SK-N-SH (cell line): ENCODE measurements at regions not wholly inside any gene's neighbourhood (a gene's known extent, or its start where the extent isn't known, plus 50 kb on each side); places are given as distances from the start of the nearest gene placed in this dataset.

ENCODE experiments used
- CTCF ChIA-PET: fragments of 300-600, 350-600 bp; formaldehyde crosslinking; extraction: SDS; loops from one replicate; lab custom pipeline; 2021; lab: Yijun Ruan, JAX
- POLR2A ChIA-PET: fragments of 350-600 bp; sonication (Branson Sonifier 250); formaldehyde crosslinking; extraction: SDS; loops from one replicate; lab custom pipeline; 2020; ENCODE audit warnings: antibody characterized with exemption, inconsistent platforms; lab: Yijun Ruan, JAX
- DNase-seq: peaks from one replicate; pipeline ENCODE4 v3.0.0; 2012
- H2AFZ ChIP-seq: fragments of 200-600 bp; sonication (generic); 2 replicates; pipeline ENCODE4 v1.8.1; 2016; ENCODE audit warnings: antibody characterized with exemption, mild to moderate bottlenecking, low read depth
- H3F3A ChIP-seq: fragments of 200-600 bp; sonication (generic); replicated peaks from 2 replicates; pipeline ENCODE3; 2016; ENCODE audit warnings: antibody characterized with exemption, mild to moderate bottlenecking; ENCODE audit not compliant: insufficient read depth
- H3K27ac ChIP-seq, 2 experiments: fragments of 200-500 bp in 1 of 2; fragments of 200-600 bp in 1 of 2; sonication (Bioruptor generic) in 1 of 2; sonication (generic), shearing (Covaris generic) in 1 of 2; 2 replicates each; pipeline versions ENCODE4 v1.5.1 to v1.6.1; 2014 to 2016; ENCODE audit warnings: low read depth in 2 of 2, inconsistent platforms in 1 of 2, low read length in 1 of 2, mild to moderate bottlenecking in 1 of 2, mixed read lengths in 1 of 2
- H3K27me3 ChIP-seq: fragments of 200-600 bp; sonication (generic), shearing (Covaris generic); 2 replicates; pipeline ENCODE4 v1.6.1; 2016; ENCODE audit warnings: mixed run types; ENCODE audit not compliant: insufficient read depth
- H3K36me3 ChIP-seq, 2 experiments: fragments of 200-500 bp in 1 of 2; fragments of 200-600 bp in 1 of 2; sonication (Bioruptor generic) in 1 of 2; sonication (generic) in 1 of 2; replicated peaks in 1 of 2; 2 replicates each; pipeline versions ENCODE3 to v1.5.1; 2014 to 2016; ENCODE audit warnings: low read length in 1 of 2, mild to moderate bottlenecking in 1 of 2; ENCODE audit not compliant: insufficient read depth in 2 of 2, control insufficient read depth in 1 of 2
- H3K4me1 ChIP-seq, 2 experiments: fragments of 200-500 bp in 1 of 2; fragments of 200-600 bp in 1 of 2; sonication (Bioruptor generic) in 1 of 2; sonication (generic), shearing (Covaris generic) in 1 of 2; 2 replicates each; pipeline versions ENCODE4 v1.5.1 to v1.6.1; 2014 to 2016; ENCODE audit warnings: low read depth in 1 of 2, low read length in 1 of 2, mixed run types in 1 of 2; ENCODE audit not compliant: insufficient read depth in 2 of 2, control insufficient read depth in 1 of 2
- H3K4me2 ChIP-seq: fragments of 200-600 bp; sonication (generic), shearing (Covaris generic); 2 replicates; pipeline ENCODE4 v1.6.1; 2017; ENCODE audit warnings: mixed run types
- H3K4me3 ChIP-seq, 2 experiments: fragments of 200-500 bp in 1 of 2; fragments of 200-600 bp in 1 of 2; sonication (Bioruptor generic) in 1 of 2; sonication (generic), shearing (Covaris generic) in 1 of 2; 2 replicates each; pipeline versions ENCODE4 v1.5.1 to v1.8.1; 2014 to 2016; ENCODE audit warnings: low read depth in 2 of 2, inconsistent platforms in 1 of 2, low read length in 1 of 2, mild to moderate bottlenecking in 1 of 2, mixed read lengths in 1 of 2, moderate library complexity in 1 of 2
- H3K79me2 ChIP-seq: fragments of 200-600 bp; sonication (generic); 2 replicates; pipeline ENCODE4 v1.8.1; 2017; ENCODE audit warnings: mild to moderate bottlenecking; ENCODE audit not compliant: insufficient read depth
- H3K9ac ChIP-seq: fragments of 200-600 bp; sonication (generic); 2 replicates; pipeline ENCODE4 v1.6.1; 2017; ENCODE audit warnings: mixed run types
- H3K9me2 ChIP-seq: fragments of 200-600 bp; sonication (generic); 2 replicates; pipeline ENCODE4 v1.6.1; 2017; ENCODE audit warnings: mixed run types
- H3K9me3 ChIP-seq: fragments of 200-600 bp; sonication (generic); 2 replicates; pipeline ENCODE4 v1.6.1; 2017; ENCODE audit warnings: mixed run types, mild to moderate bottlenecking, moderate library complexity
- H4K20me1 ChIP-seq: fragments of 200-600 bp; sonication (generic); 2 replicates; pipeline ENCODE4 v1.6.1; 2017; ENCODE audit warnings: mild to moderate bottlenecking, mixed run types; ENCODE audit not compliant: insufficient read depth
- CHD2 ChIP-seq: fragments of 150-350 bp; IDR thresholded peaks from 2 replicates; pipeline ENCODE4 v1.6.1; 2018; ENCODE audit warnings: low read length; ENCODE audit not compliant: partially characterized antibody
- ELF1 ChIP-seq: IDR thresholded peaks from 2 replicates; pipeline ENCODE4 v1.4.0; 2012
- GABPA ChIP-seq: IDR thresholded peaks from 2 replicates; pipeline ENCODE4 v1.4.0; 2012; ENCODE audit warnings: low read depth, mild to moderate bottlenecking
- MXI1 ChIP-seq: IDR thresholded peaks from 2 replicates; pipeline ENCODE4 v1.6.1; 2012; ENCODE audit warnings: mild to moderate bottlenecking, low read depth, low read length, improper control_type of control experiment
- NRF1 ChIP-seq: IDR thresholded peaks from 2 replicates; pipeline ENCODE4 v1.6.1; 2012; ENCODE audit warnings: low read depth, mild to moderate bottlenecking, low read length
- PBX3 ChIP-seq: IDR thresholded peaks from 2 replicates; pipeline ENCODE4; 2012
- RCOR1 ChIP-seq: fragments of 150-350 bp; IDR thresholded peaks from 2 replicates; pipeline ENCODE4 v1.6.1; 2017; ENCODE audit warnings: antibody characterized with exemption, low read length
- TCF12 ChIP-seq: IDR thresholded peaks from 2 replicates; pipeline ENCODE4 v1.4.0; 2012
- USF2 ChIP-seq: fragments of 150-350 bp; IDR thresholded peaks from 2 replicates; pipeline ENCODE4 v1.6.1; 2017; ENCODE audit warnings: antibody characterized with exemption, low read length, low read depth, borderline replicate concordance
- WGBS: methylation state at CpG from one replicate; pipeline ENCODE4 v1.1.6; 2017; ENCODE audit warnings: low lambda C conversion rate; 5-methylcytosine and 5-hydroxymethylcytosine counted together

- no peak for TF ChIP-seq USF2
- TF ChIP-seq NRF1, result no peak
- TF ChIP-seq CHD2, result no peak
- peaks cover 5% of the 10 kb centered on the region for H3F3A ChIP-seq
- H3K4me2 ChIP-seq, result no peak overlapping the region
- peaks cover 0 to 7% of the 10 kb centered on the region in 2 experiments; a peak in 1 of 4 replicates for H3K4me1 ChIP-seq
- H3K27me3 ChIP-seq, result no peaks in the 10 kb centered on the region
- H2AFZ ChIP-seq, result no peak overlapping the region
- no peak for DNase-seq
- H3K4me3 ChIP-seq, result no peak overlapping the region
- no peaks in the 10 kb centered on the region for H4K20me1 ChIP-seq
- H3K9me2 ChIP-seq, result no peaks in the 10 kb centered on the region
- ChIA-PET POLR2A (no interaction called here), CTCF (interaction anchor here (0.7 to 1.2 kb wide), 2 partner anchors 275 to 362 kb away, joined by 3 to 5 read pairs; no protein-coding TSS in a partner anchor)
- WGBS, result 97% methylated on average over 3 of the region's 3 CpGs
- no peaks in the 10 kb centered on the region for H3K9me3 ChIP-seq
- no peak overlapping the region for H3K9ac ChIP-seq
- no peaks in the 10 kb centered on the region for H3K79me2 ChIP-seq
- no peaks in the 10 kb centered on the region for H3K36me3 ChIP-seq
- H3K27ac ChIP-seq, result no peak overlapping the region
Observed at GRCh38 chr15:66941791-66942190, 123.6 kb upstream of the SMAD3 start.

- Histone ChIP-seq H3K27me3 (no peaks in the 10 kb centered on the region), H2AFZ (no peak overlapping the region), H3K9ac (no peak overlapping the region), H3K36me3 (no peaks in the 10 kb centered on the region), H3F3A (peaks cover 5% of the 10 kb centered on the region), H3K79me2 (no peaks in the 10 kb centered on the region), H4K20me1 (no peaks in the 10 kb centered on the region), H3K9me3 (no peaks in the 10 kb centered on the region), H3K4me3 (no peak overlapping the region), H3K4me1 (peaks cover 0 to 4% of the 10 kb centered on the region in 2 experiments; a peak in 1 of 4 replicates), H3K27ac (no peak overlapping the region), H3K4me2 (no peak overlapping the region), H3K9me2 (no peaks in the 10 kb centered on the region)
- WGBS, result 90% methylated on average over 10 of the region's 11 CpGs
- DNase-seq, result no peak
- TF ChIP-seq RCOR1 (no peak), ELF1 (no peak), PBX3 (no peak), MXI1 (no peak), GABPA (no peak), TCF12 (no peak)
- CTCF ChIA-PET, result interaction anchor here (1.1 to 7.8 kb wide), 3 partner anchors 280 to 515 kb away, joined by 3 to 112 read pairs (median 3); no protein-coding TSS in a partner anchor
- POLR2A ChIA-PET, result no interaction called here
Observed at GRCh38 chr15:66942649-66943390, 122.6 kb upstream of the SMAD3 start.
